Activated CD4-positive, alpha-beta T cell treated with anti-CD3 and anti-CD28 coated beads, Interleukin-2, amount 50 U/mL, for 48 hours (primary cell): ENCODE measurements at regions not wholly inside any gene's neighbourhood (a gene's known extent, or its start where the extent isn't known, plus 50 kb on each side); places are given as distances from the start of the nearest gene placed in this dataset.

Experiments
- DNase-seq, 2 experiments: peaks; one replicate each; pipeline ENCODE4 v3.0.0-alpha.2; 2020

GRCh38 chr15:92565351-92566125, 90.0 kb downstream of the FAM174B start:
- no peak for DNase-seq

- no peak for DNase-seq
Measured at GRCh38 chr15:92561754-92562153, 93.8 kb downstream of the FAM174B start.

DNA sequence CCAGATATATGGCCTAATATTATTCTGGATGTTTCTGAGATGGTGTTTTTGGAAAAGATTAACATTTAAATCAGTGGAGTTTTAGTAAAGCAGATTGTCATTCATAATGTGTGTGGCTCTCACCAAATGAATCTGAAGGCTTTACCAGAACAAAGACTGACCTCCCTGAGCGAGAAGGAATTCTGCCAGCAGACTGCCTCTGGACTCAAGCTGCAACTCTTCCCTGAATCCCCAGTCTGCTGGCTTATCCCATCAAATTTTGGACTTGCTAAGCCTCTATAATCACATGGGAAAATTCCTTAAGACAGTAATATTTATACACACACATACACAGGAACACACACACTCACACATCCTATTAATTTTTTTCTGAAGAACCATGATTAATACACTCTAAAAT, 102.3 kb downstream of the FAM174B start:
- no peak for DNase-seq

- DNase-seq, result no peak
Measured at GRCh38 chr15:92545996-92546395, 109.6 kb downstream of the FAM174B start.

- DNase-seq, result no peak
Measured at GRCh38 chr15:92541291-92542200, 114.0 kb downstream of the FAM174B start.

DNA sequence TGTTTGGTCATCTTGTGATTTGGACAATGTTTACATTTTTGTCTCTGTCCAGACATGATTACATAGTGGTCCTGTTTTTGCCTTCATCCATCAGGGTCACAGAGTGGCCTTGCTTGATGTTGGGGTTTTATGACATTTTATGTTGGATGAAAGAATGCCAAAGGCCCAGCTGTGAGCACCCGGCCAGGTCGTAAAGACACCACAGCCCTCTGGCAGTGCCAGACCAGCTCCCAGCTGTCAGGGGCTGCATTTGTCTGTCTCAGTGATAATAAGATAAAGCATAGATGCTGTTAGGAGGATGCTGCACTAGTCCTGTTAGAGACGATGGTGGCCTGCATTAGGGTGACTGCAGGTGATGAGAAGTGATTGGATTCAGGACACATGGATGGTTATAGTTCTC, 117.5 kb downstream of the FAM174B start:
- no peak for DNase-seq

DNA sequence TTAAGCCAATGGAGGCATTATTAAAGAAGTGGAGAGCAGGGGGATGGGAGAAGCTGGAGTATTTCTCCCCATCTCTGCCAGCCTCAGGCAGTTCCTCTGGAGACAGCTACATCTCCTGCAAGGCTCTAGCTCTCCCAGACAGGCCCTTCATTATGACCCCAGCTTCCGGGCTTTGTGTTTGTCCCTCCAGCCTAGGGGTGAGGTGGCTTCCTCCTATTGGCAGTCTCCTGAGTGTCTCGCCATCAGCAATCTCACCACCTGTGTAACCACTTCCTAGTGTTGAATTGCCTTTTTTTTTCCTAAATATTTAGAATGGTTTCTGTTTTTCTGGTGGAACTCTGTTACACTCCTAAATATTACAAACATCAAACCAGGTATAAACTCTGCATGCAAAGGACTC, 122.3 kb downstream of the FAM174B start:
- no peak for DNase-seq

- DNase-seq, result no peak
Measured at GRCh38 chr15:92531406-92531805, 124.2 kb downstream of the FAM174B start.

DNA sequence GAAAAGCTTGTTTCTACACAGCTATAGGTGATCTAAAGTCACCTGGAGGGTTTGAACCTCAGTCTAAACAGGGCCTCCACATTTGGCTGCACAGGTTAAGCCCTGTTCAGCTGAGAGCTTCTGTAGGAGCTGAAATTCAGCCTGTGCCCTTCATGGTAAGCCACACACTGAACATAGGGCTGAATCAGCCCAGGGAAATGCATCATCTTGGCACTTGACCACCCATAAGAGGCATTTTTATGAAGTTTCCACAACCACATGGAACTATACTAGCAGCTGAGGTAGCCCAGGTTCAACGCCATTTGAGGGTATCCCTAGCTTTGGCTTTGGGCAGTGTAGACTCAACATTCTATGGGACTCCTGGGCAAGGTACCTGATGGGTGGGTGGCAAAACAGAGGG, 126.8 kb downstream of the FAM174B start:
- no peak for DNase-seq

- no peak for DNase-seq
Measured at GRCh38 chr15:92527197-92527596, 128.4 kb downstream of the FAM174B start.

GRCh38 chr15:92525758-92526245, 129.8 kb downstream of the FAM174B start:
- no peak for DNase-seq

DNA sequence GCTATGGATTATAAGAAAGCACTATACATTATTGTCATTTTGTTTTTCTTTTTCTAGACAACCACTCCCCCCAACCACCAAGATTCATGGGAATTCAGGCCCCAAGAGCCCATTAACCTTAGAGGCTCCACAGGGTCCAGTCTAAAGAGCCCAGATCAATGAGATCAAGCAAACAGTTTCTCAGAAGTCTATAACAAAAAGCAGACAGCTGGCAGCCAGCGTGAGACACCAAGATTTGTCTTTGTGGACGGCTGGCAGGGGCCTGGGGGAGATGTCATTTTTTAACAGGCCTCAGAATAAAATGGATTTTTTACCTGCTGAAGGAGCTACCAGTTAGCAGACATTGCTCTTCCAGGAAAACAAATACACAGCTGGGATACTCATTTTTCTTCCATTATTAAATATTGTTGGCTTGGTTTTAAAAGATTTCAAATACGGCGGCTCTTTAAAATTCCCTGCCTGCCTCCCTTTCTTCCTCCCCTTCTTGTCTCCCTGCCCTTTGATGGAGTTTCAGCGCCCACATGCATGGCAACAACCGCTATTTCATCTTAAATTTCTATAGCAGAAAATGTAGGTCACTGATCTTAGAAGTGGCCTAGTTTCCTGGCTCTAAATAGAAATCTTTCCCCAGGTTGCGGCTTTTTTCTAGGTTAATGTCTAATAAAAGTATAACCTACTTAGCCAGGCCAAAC, 130.6 kb downstream of the FAM174B start:
- DNase-seq, result no peak

DNA sequence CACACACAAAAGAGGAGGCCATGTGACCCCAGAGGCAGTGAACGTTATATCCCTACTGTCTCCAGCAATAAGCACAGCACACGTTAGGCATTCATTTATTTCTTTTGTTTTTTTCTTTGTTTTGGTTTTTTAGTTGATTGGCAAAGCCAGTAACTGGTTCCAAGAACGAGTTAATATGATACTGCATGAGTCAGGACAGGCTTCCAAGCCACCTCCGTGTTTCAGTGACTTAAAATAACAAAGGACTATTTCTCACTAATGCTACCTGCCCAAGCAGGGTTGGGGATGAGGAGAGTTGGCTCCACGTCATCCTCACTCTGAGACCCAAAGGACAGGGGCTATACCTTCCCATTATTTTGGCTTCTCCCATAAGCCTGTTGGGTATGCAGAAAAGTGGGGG, 130.5 kb downstream of the ST8SIA2 start:
- DNase-seq, result no peak

DNA sequence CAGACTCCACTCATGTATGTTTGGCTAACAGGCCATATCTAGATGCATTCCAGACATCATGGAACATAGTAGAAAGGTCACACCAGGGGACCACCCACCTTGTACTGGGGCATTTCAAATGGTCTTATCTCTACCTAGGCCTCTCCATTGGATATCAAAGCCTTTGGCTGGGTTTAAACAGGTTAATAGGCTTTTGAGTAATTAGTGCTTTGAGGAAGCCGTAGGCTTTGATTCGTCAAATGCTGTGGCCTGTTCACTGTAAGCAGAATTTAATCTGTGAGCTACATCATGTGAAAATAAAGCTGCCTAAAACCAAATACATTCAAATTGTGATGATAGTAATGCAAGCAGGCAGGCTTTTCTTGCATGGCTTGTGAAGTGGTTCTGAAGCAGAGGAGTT, 129.5 kb downstream of the ST8SIA2 start:
- no peak for DNase-seq

GRCh38 chr15:92521624-92522008, 127.9 kb downstream of the ST8SIA2 start:
- DNase-seq, result peak; percentile 55 to 68

GRCh38 chr15:92520914-92521623, 127.4 kb downstream of the ST8SIA2 start:
- DNase-seq, result no peak

DNA sequence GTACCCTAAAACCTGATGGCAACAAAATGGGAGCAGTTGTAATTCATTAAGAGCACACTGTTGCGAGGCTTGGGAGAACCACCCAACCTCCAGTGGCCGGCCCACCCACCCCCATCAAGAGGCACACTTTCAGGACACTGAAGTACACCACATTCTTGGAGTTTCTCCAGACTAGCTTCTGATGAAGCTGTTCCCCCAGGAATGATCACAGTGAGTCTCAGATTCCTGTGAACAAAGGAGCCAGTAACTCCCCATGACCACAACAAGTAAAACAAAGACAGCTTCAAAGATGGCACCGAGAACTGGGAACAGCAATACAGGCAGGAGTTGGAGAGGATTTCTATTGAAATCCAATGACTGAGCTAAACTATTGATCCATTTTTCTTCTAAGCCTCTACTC, 126.0 kb downstream of the ST8SIA2 start:
- DNase-seq, result no peak
